GM18502 (cell line): ENCODE measurements at regions not wholly inside any gene's neighbourhood (a gene's known extent, or its start where the extent isn't known, plus 50 kb on each side); places are given as distances from the start of the nearest gene placed in this dataset.
"Not testable (repeated sequence)": the region's sequence is repeated elsewhere in the genome, so short reads cannot be mapped to it uniquely, and the experiment has no call there.

Experiments used
- ATAC-seq: cut with Tn5 transposase; IDR thresholded peaks from one replicate; pipeline ENCODE4 v1.9.1; 2021; ENCODE audit warnings: mild to moderate bottlenecking; ENCODE audit not compliant: unreplicated experiment, poor library complexity

DNA sequence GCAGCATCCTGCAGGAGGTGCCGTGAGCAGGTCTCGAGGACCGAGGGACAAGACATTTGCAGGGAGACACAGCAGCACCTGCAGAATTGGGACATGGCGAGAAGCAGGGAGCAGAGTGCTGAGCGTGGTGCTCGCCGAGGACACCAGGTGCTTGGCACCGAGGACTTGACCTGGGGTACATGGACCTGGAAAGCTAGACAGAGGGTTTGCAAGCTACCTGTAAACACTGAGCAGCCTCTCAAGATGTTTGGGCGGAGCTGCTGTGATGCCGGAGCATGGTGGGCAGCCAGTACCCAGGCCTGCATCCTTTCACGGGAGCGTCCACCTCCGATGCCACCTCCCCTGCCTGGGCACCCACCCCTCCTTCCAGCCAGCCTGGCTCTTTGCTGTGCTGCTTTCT is 773.2 kb downstream of the TBC1D22A start:
- ATAC-seq: no peak

GRCh38 chr22:47534804-47535410 is 772.5 kb downstream of the TBC1D22A start:
- ATAC-seq: no peak

DNA sequence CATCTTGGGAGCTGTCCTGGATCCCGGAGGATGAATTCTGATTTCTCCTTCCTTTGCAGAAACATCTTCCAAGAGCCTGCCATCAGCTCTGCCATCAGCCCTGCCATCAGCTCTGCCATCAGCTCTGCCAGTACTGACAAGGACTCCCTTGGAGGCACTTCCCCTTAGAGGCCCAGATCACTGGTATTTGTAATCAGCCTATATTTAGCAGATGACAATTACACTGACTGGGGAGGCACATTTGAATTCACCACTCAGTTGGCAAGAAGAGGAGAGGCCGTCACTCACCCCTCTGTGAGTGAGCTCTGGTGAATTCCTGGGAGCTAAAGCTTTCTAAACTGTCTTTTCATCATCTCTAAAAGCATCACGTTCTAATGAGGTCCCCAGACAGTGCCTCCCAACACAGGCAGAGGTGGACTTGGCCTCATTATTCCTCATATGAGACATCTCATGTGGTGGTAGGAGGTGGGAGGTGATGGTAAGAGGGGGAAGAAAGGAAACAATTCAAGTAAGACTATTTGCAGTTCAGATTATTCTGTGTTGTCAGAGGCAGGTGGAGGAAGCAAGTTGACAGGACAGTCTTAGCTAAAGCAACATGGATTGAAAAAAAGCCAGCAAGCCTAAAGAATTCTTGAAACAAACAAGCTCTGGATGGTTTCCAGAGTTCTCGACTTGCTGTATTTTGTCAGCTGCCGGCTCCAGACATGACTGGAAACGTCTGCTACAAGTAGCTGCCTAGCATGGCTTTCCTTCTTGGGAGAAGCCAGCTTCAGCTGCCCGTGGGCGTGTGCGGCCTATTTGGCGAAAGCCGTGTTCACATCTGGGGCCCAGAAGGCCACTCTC is 771.7 kb downstream of the TBC1D22A start:
- ATAC-seq: no peak

GRCh38 chr22:47517062-47517461 is 754.6 kb downstream of the TBC1D22A start:
- no peak for ATAC-seq

- ATAC-seq: no peak
Measured at GRCh38 chr22:47515384-47516125, 753.1 kb downstream of the TBC1D22A start.

- ATAC-seq: no peak
Measured at GRCh38 chr22:47512617-47513016, 750.2 kb downstream of the TBC1D22A start.

- ATAC-seq: no peak
Measured at GRCh38 chr22:47504962-47505361, 742.5 kb downstream of the TBC1D22A start.

DNA sequence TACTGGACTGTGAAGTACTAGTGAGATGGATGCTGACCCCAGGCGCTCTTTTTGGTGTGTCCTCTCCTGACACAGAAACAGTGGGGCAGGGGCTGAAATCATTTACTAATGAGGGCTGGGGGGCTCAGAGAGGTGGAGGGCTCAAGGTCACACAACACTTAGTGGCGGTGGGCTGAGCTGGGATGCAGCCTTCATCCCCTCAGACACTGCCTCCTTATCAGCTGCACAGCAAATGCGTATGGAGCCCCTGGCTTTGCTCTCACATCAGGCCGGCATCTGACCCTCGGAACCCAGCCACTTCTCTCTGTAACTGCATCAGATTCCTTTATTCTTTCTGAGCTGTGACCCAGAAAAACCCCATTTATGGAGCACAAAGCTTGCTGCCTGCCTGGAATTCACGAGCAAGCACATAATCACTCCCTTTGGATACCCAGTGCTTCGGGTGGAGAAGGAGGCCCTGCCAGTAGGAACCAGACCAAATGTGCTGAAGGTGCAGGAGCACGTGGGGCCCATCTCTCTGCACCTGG is 736.6 kb downstream of the TBC1D22A start:
- ATAC-seq: no peak

GRCh38 chr22:47497666-47498065 is 735.2 kb downstream of the TBC1D22A start:
- no peak for ATAC-seq

GRCh38 chr22:47495110-47495509 is 732.7 kb downstream of the TBC1D22A start:
- ATAC-seq: no peak

DNA sequence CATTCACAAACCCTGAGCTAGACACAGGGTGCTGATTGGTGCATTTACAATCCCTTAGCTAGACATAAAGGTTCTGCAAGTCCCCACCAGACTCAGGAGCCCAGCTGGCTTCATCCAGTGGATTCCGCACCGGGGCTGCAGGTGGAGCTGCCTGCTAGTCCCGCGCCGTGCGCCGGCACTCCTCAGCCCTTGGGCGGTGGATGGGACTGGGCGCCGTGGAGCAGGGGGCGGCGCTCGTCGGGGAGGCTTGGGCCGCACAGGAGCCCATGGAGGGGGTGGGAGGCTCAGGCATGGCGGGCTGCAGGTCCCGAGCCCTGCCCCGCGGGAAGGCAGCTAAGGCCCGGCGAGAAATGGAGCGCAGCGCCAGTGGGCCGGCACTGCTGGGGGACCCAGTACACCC is 725.7 kb downstream of the TBC1D22A start:
- ATAC-seq: not testable (repeated sequence)

DNA sequence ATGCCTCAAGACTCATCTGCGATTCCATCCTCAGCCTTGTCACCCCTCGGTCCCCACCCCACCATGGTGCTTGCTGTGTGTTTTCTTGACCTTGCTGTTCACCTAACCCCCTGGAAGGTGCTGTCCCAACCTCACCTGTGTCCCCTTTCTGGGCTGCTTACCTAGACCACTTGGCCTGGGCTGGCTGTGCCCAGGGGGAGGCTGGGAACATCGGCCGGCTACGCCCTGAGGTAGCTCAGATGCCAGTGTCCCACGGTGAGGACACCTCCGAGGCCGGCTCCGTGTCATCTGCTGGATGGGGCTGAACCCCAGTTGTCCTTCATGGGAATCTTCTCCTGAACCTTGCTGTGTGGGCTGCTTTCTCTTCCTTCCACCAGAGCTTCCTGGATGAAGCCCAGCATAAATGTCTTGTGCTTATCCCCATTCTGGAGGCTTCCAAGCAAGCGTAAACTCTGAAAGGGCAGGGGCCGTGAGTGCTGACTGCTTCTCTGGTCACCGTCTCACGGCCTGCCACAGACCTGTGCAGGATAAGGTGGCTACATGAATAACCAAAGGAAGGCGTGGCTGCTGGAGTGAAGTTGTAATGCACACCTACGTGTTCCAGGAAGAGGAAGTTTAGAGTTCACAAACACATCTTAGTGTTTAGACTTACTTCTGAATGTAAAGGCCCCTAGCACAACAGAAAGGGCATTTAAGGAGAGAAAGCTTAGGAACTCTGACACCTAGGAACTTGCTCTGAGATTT is 724.3 kb downstream of the TBC1D22A start:
- no peak for ATAC-seq

DNA sequence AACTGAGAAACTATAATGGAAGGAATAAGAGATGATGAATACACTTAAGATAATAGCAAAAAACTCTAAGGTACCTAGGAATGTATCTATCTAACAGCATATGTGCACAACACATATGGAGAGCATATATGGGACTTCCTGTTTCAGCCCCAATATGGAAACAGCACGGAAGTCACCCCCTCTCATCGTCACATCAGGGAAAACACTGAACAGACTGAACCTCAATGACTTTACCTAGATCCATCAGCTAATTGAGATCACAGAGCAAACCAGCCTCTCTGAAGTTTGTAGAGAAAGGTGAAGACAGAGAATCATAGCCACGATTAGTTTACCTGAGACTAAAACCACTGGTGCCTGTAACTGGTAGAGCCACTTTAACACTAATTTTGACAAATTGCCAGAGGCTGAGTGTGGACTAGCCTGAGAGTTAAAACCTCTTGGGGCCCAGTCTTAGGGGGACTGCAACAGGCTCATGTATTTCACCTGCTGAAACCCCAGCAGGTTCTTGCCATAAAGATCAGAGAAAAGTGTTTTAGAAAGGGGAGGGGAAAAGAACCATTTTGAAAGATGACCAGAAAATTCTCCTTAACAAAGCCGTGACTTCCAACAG is 722.6 kb downstream of the TBC1D22A start:
- no peak for ATAC-seq

DNA sequence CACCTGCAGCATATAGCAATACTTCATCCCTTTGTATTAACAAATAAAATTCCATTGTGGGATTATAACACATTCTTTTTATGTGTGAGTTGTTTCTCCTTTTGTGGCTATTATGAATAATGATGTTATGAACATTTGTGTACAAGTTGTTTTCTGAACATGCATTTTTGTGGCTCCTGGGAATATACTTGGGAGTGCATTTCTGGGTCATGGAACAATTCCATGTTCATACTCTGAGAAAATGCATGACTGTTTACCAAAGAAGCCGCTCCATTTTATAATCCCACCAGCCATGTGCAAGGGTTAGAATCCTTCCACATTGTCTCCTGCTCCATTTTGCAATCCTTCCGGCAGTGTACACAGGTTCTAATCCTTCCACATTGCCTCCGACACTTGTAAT is 713.8 kb downstream of the TBC1D22A start:
- no peak for ATAC-seq

GRCh38 chr22:47474895-47475294 is 712.4 kb downstream of the TBC1D22A start:
- ATAC-seq: no peak

DNA sequence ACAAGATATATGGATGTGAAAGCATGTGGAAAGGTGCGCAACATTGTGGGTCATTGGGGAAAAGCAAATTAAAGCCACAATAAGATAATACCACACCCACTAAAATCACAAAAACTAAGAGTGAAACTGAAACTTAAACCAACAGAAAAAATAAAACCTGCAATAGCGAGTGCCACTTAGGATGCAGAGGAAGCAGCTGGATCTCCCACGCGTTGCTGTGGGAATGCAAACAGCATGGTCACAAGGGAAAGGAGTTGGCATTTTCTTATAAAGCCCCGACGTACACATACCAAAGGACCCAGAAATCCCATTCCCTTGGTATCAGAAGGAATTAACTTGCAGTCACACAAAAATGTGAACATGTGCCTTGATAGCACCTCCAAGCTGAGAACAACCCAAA is 712.0 kb downstream of the TBC1D22A start:
- no peak for ATAC-seq

- ATAC-seq: no peak
Measured at GRCh38 chr22:47472636-47473035, 710.2 kb downstream of the TBC1D22A start.

- ATAC-seq: no peak
Measured at GRCh38 chr22:47471406-47471805, 709.0 kb downstream of the TBC1D22A start.

DNA sequence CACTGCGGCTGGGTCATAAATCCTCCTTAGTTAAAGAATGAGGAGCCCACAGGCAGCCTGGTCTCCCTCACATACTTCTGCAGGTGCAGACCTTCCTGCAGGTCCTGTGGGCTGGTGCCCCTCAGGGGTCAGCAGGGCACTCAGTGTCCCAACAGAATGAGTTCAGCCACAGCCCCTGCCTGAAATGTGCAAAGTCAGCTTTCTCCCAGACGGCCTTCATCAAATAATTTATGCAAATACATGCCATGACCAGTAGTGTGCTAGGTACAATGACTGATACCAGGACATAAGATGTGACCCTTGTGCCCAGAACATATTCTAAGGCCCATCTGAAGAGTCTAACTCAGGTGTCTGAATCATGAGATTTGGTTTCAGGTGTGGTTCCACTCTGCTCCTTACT is 703.4 kb downstream of the TBC1D22A start:
- ATAC-seq: no peak

DNA sequence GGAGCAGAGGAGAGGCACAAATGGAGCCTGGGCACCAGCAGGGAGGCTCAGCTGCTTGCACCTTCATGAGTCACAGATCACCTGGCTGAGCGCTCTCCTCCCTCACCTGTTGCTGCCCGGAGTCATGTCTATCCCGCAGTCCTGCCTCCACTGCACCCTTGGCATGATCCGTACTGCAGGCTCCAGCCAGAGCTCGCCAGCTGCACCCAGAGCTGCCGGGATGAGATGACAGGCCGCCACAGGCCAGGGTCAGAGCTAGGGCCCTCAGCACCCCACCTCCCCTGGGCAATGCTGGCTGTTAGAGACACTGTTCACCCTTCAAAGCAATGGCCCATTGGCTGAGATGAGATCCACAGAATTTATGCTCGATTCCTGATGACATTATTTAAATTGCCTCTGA is 702.8 kb downstream of the TBC1D22A start:
- ATAC-seq: no peak
